Progenitor cell of endocrine pancreas (in vitro differentiated cells): ENCODE measurements at regions not wholly inside any gene's neighbourhood (a gene's known extent, or its start where the extent isn't known, plus 50 kb on each side); places are given as distances from the start of the nearest gene placed in this dataset.

Experiments
- DNase-seq: peaks from one replicate; pipeline ENCODE4 v3.0.0; 2021; ENCODE audit warnings: low spot score; ENCODE audit not compliant: unreplicated experiment
- H3K27ac Mint-ChIP-seq: 2 replicates; pipeline ENCODE4 v1.8.0; 2021; ENCODE audit warnings: mild to moderate bottlenecking, moderate library complexity, mixed read lengths
- H3K27me3 Mint-ChIP-seq: 2 replicates; pipeline ENCODE4 v1.8.0; 2021; ENCODE audit warnings: mixed read lengths
- H3K36me3 Mint-ChIP-seq: 2 replicates; pipeline ENCODE4 v1.8.0; 2022; ENCODE audit warnings: mixed read lengths; ENCODE audit not compliant: insufficient read depth
- H3K4me1 Mint-ChIP-seq: 2 replicates; pipeline ENCODE4 v1.8.0; 2021; ENCODE audit warnings: low read depth, mixed read lengths
- H3K4me3 Mint-ChIP-seq: 2 replicates; pipeline ENCODE4 v1.8.0; 2021; ENCODE audit warnings: low read depth, mild to moderate bottlenecking, moderate library complexity, mixed read lengths
- H3K9me3 Mint-ChIP-seq: 2 replicates; pipeline ENCODE4 v1.8.0; 2021; ENCODE audit warnings: low read depth, mixed read lengths
- TF ChIP-seq, protein P1 (sequence below): fragments of 200-600 bp; sonication (generic); IDR thresholded peaks from one replicate; pipeline ENCODE4 v1.5.0; 2021; ENCODE audit warnings: antibody characterized with exemption, mild to moderate bottlenecking; ENCODE audit not compliant: unreplicated experiment

DNA sequence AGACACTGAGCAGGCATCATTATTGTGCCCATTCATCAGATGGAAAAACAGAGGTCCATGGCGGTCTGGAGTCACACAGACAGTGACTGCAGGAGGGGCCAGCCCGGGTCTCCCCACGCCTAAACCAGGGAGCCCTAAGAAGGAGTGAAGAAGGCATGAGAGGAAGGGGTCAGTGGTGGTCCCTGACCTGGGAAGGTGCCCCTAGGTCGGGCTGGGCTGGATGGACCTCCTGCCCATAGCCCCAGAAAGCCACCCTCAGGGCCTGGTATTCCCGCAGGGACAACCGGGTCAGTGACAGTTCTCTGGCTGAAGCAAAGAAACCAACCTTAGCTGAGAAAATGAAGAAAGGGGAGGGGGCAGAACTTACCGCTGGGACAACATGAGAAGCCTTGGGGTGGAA is 163.4 kb upstream of the C1orf174 start:
- Mint-ChIP-seq H3K27ac (no peak overlapping the region), H3K36me3 (no peaks in the 10 kb centered on the region), H3K27me3 (peaks cover 3% of the 10 kb centered on the region), H3K4me1 (no peaks in the 10 kb centered on the region), H3K4me3 (no peak overlapping the region), H3K9me3 (no peaks in the 10 kb centered on the region)
- TF ChIP-seq, protein P1, sequence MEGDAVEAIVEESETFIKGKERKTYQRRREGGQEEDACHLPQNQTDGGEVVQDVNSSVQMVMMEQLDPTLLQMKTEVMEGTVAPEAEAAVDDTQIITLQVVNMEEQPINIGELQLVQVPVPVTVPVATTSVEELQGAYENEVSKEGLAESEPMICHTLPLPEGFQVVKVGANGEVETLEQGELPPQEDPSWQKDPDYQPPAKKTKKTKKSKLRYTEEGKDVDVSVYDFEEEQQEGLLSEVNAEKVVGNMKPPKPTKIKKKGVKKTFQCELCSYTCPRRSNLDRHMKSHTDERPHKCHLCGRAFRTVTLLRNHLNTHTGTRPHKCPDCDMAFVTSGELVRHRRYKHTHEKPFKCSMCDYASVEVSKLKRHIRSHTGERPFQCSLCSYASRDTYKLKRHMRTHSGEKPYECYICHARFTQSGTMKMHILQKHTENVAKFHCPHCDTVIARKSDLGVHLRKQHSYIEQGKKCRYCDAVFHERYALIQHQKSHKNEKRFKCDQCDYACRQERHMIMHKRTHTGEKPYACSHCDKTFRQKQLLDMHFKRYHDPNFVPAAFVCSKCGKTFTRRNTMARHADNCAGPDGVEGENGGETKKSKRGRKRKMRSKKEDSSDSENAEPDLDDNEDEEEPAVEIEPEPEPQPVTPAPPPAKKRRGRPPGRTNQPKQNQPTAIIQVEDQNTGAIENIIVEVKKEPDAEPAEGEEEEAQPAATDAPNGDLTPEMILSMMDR: no peak
- no peak for DNase-seq

DNA sequence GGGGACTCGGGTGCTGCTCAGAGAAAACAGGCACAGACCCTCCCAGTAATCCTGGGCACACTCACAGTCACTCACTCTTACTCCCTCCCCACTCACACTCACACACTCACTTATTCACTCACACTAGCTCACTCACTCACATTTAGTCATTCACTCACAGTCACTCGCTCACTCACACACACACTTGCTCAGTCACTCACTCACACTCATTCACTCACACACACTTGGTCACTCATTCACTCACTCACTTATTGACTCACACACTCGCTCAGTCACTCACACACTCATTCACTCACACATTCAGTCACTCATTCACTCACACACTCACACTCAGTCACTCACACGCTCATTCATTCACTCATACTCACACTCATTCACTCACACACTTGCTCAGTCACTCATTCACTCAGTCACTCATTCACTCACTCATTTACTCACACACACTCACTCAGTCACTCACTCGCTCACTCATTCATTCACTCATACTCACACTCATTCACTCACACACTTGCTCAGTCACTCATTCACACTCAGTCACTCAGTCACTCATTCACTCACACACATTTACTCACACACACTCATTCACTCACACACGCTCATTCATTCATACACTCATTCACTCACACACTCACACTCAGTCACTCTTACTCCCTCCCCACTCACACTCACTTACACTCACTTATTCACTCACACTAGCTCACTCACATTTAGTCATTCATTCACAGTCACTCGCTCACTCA is 164.2 kb upstream of the C1orf174 start:
- Mint-ChIP-seq H3K36me3 (no peaks in the 10 kb centered on the region), H3K27ac (no peak overlapping the region), H3K9me3 (no peaks in the 10 kb centered on the region), H3K27me3 (peaks cover 9% of the 10 kb centered on the region), H3K4me3 (no peak overlapping the region), H3K4me1 (no peaks in the 10 kb centered on the region)
- TF ChIP-seq, protein P1: no peak
- no peak for DNase-seq

DNA sequence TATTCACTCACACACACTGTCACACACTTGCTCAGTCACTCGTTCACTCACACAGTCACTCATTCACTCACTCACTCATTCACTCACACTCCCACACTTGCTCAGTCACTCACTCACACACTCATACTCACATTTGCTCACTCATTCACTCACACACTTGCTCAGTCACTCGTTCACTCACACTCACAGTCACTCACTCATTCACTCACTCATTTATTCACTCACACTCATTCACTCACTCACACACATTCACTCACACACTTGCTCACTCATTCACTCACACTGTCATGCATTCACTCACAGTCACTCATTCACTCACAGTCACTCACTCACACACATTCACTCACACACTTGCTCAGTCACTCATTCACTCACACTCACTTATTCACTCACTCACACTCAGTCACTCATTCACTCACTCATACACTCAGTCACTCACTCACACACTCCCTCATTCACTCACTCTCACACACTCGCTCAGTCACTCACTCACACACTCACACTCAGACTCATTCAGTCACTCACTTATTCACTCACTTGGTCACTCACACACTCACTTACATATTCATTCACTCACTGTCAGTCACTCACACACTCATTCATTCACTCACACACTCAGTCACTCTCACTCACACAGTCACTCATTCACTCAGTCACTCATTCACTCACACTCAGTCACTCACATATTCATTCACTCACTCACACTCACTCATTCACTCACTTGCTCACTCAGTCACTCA is 167.0 kb upstream of the C1orf174 start:
- Mint-ChIP-seq H3K4me3 (no peak overlapping the region), H3K27me3 (peaks cover 25% of the 10 kb centered on the region)

DNA sequence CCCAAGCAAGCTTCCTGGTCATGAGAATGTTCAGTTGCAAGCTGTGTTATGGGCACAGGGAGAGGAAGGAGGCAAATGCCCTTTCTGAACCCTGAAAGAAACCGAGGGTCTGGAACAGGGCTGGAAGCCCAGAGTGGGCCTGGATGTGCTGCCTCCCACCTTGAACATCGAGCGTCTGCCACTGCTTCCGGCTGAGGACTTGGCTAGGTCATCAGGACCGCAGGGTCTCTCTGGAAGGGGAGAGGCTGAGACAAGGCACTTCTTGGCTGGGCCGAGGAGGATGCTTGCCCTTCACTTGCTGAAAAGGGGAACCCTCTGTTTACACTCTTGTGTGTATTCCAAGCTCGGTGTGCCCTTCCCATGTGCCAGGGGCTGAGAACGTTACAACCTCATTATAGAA is 168.0 kb upstream of the C1orf174 start:
- peaks cover 2% of the 10 kb centered on the region for H3K4me1 Mint-ChIP-seq
- no peaks in the 10 kb centered on the region for H3K36me3 Mint-ChIP-seq
- H3K9me3 Mint-ChIP-seq: no peaks in the 10 kb centered on the region
- DNase-seq: no peak
- TF ChIP-seq, protein P1: no peak
- peaks cover 35% of the 10 kb centered on the region for H3K27me3 Mint-ChIP-seq
- H3K4me3 Mint-ChIP-seq: no peak overlapping the region
- no peak overlapping the region for H3K27ac Mint-ChIP-seq

More for the DNA sequence above, 167.0 kb upstream of the C1orf174 start:
- no peaks in the 10 kb centered on the region for H3K36me3 Mint-ChIP-seq
- TF ChIP-seq, protein P1: no peak
- no peaks in the 10 kb centered on the region for H3K9me3 Mint-ChIP-seq
- H3K4me1 Mint-ChIP-seq: peaks cover 2% of the 10 kb centered on the region
- H3K27ac Mint-ChIP-seq: no peak overlapping the region
- DNase-seq: no peak

DNA sequence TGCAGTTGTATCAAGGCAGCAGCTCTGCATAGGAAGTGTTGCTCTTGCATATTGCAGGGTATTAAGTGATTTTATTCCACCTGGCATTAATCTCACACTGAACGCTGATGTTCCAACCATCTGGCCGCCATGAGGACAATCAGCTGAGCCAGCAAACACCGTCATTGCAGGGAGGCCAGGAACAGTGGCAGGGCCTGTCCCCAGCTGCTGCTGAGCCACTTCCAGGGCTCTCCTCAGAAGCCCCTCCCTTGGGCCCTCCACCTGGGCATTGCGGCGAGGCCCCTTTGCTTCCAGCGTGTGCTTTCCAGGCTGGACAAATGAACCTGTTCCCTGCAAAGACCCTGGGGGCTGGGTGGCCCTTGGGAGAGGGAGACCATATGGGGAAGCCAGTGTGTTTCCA is 171.6 kb upstream of the C1orf174 start:
- DNase-seq: no peak
- Mint-ChIP-seq H3K4me1 (peaks cover 2% of the 10 kb centered on the region), H3K36me3 (no peaks in the 10 kb centered on the region), H3K27ac (no peak overlapping the region), H3K4me3 (no peak overlapping the region), H3K27me3 (peaks cover 52% of the 10 kb centered on the region), H3K9me3 (no peaks in the 10 kb centered on the region)
- TF ChIP-seq, protein P1: no peak
